Limb (tissue), 2 donors: ENCODE measurements at regions not wholly inside any gene's neighbourhood (a gene's known extent, or its start where the extent isn't known, plus 50 kb on each side); places are given as distances from the start of the nearest gene placed in this dataset.

ENCODE experiments used
- DNase-seq, 2 donors: peaks; one replicate each; pipeline ENCODE4 v3.0.0-alpha.2; 2016; ENCODE audit errors: extremely low spot score in 2 of 2

DNA sequence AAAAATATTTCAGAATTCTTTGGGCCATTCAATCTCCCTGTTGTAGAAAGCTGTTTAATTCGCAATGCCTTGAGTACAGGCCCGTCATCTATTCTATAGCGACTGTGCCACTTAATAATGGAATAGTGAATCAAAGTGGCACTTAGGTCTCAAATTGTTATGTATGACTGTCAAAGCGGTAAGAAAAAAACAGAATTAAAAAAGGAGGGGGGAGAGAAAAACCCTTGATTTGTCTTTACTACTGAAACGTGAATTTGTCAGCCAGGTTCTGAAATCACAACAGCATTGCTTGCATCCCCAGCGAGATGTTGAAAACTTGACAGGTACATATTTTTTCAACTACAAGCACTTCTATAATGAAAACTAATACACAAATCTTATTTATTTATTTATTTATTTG is 320.9 kb downstream of the TFEC start:
- no peak for DNase-seq

DNA sequence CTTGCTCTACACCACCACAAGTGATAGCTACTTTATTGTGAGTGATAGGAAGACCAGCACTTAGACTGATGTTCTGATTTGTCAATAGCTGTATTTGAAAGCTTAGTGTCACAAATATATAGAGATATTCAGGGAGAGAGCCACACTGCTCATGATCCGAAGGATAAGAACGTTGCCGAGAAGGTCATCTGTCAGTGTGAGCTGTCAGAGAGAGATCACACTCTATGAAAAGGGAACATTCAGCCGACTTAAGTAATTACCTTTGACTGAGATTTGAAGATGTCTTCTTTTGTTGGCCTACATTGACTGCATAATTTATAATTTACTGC is 322.6 kb downstream of the TFEC start:
- DNase-seq = no peak

GRCh38 chr7:115707258-115708012 is 323.1 kb downstream of the TFEC start:
- no peak for DNase-seq

DNA sequence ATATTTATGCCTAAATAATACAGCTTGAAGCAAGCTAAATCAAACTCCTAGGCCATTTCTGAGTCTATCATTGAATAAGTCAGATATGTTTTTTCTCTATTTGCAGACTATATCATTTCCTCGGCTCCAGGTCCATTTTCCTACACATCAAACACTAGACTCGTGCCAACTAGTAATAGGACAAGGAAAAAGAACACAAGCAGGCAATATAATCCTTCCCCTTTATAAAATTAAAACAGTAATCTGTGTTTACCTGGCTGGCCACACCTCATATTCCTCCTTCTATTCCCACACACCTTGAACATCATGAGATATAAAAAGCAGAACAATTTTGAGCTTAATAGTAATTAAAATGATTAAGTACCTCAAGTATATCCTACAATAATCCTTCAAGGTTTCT is 325.7 kb downstream of the TFEC start:
- no peak for DNase-seq

- no peak for DNase-seq
Observed at GRCh38 chr7:115701141-115701540, 329.4 kb downstream of the TFEC start.

DNA sequence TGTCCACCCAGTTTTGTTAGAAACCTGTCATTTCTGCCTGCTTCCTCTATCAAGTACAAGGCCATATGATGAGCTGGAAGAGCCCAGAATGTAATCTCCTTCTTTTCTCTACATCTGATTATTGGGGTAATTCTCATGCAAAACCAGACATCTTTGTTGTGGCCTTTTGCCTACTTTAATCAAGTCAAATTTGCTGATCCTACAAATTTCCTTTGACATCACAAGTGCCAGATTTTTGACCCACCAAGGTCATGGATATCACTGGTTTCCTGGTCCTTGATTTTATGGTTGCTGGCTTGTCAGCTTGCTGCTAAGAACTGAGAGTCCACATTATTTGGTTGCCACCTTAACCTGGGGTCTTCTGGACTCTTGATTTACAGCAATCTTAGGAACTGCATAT is 336.1 kb downstream of the TFEC start:
- DNase-seq = no peak

- no peak for DNase-seq
Observed at GRCh38 chr7:115693779-115694178, 336.8 kb downstream of the TFEC start.

GRCh38 chr7:115689941-115690340 is 340.6 kb downstream of the TFEC start:
- no peak for DNase-seq

DNA sequence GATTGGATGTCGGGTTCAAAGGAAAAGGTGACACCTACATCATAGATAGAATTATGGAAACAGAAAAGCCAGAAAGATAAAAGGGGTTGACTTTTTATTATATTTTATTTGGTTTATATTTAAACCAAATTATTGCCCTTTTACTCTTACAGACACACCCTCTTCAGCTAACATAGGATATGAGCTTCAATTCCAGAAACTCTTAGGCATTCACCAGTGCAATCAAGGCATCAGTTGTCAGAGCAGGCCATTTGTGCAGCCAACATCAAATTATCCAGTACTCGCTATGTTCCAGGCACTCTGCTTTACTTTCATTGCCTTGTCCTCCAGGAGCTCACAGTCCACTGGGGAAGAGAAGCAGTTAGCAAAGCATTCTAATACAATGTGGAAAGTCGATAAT is 347.5 kb downstream of the TFEC start:
- DNase-seq = no peak

GRCh38 chr7:115682507-115682906 is 348.1 kb downstream of the TFEC start:
- no peak for DNase-seq

- DNase-seq = no peak
Observed at GRCh38 chr7:115680921-115681320, 349.6 kb downstream of the TFEC start.

- DNase-seq = peak in 1 of 2 donors; percentile 28
Observed at GRCh38 chr7:115679976-115680375, 350.6 kb downstream of the TFEC start.

- no peak for DNase-seq
Observed at GRCh38 chr7:115679423-115679822, 351.1 kb downstream of the TFEC start.

DNA sequence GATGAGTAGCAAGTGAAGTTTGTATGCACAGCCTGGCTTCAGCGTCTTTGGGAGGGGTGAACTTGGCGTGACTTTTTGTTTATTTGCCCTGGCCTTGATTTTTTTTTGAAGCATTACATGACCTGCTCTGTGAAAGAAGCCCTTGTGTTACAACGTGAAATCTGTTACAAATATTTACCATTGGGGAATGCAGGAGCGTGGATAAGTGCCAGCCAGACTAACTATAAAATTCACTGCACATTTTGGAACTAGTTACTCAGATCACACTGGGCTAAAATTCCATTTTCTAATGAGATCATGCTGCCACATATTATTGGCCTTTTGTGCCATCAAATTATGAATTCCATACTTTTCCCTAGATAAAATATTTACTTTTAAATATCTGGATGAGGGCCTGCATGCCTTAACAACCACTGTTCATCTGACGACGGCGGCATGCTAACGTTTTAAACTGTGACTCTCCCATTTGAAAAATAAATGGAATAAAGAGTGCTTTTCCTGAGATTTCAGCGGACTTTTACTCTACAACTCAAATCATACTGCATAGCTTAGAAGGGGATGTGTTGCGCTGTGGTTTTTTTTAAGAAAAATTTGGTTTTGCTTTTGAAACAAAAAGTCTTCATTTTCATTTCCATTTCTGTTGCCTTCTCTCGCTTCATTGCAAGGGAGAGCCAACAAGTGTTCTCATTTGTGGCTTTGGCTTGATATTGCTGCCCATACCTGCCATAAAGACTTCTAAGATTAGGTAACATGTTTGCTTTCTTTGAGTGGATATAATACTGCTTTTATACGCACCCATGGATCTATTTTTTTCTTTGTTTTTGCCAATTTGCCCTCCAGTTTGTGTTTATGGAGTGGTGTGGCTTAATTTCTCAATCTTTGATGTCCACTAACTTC is 352.2 kb downstream of the TFEC start:
- peak; percentile 40 to 77 for DNase-seq

- no peak for DNase-seq
Observed at GRCh38 chr7:115676707-115677106, 353.9 kb downstream of the TFEC start.

DNA sequence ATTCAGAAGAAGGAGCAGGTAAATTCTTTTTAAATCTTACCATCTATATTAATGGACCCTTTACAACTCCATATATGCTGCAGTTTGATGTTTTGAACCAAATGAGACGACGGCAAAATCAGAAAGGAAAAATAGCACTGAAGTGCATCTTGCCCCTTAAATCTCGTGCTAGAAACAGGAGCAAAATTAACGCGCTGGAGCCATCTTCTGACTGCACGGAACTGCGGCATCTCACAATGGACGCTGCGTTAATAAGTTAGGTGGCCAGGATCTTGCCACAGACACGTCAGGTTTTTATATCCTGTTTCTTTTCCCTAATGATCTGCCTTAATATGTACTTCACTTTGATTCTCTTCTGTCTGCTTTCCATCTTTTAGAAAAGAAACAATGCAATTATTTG is 354.5 kb downstream of the TFEC start:
- peak; percentile 50 to 52 for DNase-seq

DNA sequence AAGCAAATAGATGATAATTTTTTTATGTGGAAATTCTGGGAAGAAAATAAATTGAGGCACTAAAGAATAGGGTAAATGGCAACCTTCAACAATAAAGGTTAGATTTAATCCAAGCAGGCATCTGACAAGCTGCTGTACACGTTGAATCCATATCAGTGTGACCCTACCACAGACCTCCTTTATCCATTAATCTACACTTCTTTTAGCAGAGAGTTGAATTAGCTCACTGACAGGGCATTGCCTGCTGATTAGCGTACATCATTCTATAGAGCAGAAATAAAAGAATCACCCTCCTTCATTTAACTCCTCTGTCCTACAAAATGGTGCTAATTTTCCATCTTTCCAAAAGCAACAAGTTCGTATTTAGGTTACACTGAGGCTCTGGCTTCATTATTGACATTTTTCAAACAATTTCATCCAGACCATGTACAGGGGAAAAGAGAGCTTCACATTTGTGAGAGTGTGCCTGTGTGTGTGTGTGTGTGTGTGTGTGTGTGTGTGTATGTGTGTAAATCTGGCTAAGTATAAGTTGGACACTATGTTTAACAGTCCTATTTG is 356.0 kb downstream of the TFEC start:
- no peak for DNase-seq

GRCh38 chr7:115672024-115672423 is 358.5 kb downstream of the TFEC start:
- no peak for DNase-seq

DNA sequence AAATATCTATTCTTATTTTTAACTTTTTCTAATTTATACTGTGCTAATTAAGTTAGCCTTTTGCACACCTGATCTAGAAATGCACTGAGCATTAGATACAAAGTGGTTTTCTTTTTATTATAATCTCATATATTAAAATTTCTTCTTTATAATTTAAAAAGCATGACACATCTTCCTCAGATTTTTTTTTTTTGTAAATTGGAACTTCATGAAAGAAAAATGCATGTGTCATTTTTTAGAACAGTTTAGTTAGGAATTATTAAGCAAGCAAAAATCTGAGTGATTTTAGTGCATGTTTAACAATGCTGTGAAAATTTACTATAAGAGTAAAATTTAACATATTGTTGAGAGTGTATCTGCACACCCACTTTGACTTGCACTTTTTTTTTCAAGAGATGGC is 367.9 kb downstream of the TFEC start:
- no peak for DNase-seq

GRCh38 chr7:115662120-115662519 is 368.4 kb downstream of the TFEC start:
- DNase-seq = no peak

- DNase-seq = no peak
Observed at GRCh38 chr7:115658223-115658622, 372.3 kb downstream of the TFEC start.

- DNase-seq = no peak
Observed at GRCh38 chr7:115654384-115655214, 376.0 kb downstream of the TFEC start.
